ENCODE measurements at regions not wholly inside any gene's neighbourhood (a gene's known extent, or its start where the extent isn't known, plus 50 kb on each side); places are given as distances from the start of the nearest gene placed in this dataset.
"Not testable (repeated sequence)": the region's sequence is repeated elsewhere in the genome, so short reads cannot be mapped to it uniquely, and the experiment has no call there.

GRCh38 chr4:155442267-155443105 lies 65.7 kb upstream of the MAP9 start:
- DNase-seq = no peak

- no peak for DNase-seq
These were observed 64.7 kb upstream of the MAP9 start for GRCh38 chr4:155441475-155441874.

DNA sequence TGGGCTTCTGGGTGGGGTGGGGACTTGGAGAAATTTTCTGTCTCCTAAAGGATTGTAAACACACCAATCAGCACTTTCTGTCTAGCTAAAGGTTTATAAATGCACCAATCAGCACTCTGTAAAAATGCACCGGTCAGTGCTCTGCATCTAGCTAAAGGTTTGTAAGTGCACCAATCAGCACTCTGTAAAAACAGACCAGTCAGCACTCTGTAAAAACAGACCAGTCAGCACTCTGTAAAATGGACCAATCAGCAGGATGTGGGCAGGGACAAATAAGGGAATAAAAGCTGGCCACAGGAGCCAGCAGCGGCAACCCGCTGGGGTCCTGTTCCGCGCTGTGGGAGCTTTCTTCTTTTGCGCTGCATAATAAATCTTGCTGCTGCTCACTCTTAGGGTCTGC lies 63.0 kb upstream of the MAP9 start:
- not testable (repeated sequence) for DNase-seq

GRCh38 chr4:155434904-155435303 lies 58.1 kb upstream of the MAP9 start:
- DNase-seq = no peak

DNA sequence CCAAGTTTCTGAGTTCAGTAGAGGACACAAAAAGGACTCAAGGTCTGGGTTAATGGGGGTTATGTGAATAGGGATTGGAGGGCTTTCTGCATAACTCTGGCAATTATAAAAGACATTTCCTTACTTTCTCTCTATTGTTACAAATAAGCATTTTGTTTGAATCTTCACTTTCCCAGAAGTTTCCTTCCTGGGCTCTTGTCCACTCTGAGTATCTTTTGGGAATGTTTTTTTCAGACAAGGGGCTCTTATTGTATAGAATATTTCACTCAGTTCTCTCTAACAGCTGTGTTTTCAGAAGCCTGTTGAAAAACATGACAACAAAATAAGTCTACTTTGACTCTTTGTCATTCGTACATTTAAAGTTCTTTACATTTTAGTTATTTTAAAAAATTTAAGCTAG lies 57.6 kb upstream of the MAP9 start:
- DNase-seq = no peak

DNA sequence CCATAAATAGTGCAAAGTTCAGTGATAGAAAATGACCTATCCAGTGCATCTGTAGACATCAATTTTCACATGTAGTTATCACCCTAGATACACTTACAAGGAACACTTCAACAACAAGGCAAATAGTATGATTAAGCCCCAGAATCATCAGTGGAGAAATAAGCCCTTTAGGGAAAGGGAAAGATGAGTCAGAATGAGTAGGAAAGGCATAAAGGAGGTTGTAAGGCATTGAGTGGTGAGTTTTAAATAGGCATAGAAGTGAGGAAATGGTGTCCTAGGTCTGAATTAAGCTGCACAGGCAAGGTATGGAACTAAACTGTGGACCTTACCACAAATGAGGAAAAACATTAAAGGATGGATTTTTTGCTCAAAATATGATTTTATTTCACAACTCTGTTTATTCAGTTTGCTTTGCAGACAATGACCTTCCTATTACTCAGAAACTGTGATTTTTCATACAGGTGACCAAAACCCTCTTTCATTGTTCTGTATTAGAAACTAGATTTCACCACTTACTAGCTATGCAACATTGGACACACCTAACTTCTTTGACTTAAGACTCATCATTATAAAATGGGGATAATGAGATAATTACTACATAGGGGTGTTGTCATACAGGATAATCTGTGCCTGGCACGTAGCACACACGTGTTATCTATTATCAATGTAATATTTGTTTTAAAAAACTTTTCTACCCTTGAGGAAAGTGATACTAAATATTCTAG lies 57.0 kb upstream of the MAP9 start:
- DNase-seq = no peak

GRCh38 chr4:155430895-155431795 lies 54.4 kb upstream of the MAP9 start:
- no peak for DNase-seq

DNA sequence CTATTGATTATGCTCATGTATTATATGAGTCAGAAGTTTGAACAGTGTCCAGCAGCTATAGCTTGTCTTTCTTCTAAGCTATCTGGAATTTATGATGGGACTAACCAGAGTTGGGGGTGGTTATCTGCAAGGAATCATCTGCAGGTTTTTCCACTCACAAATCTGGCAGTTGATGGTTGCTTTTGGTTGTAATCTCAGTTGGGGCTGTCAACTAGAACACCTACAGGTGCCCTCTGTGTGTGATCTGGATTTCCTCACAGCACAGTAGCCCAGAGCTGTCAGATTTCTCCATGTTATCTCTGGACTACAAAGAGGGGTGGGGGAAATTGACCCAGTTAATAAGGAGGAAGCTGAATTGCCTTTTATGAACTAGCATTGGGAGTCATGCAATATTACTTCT lies 51.4 kb upstream of the MAP9 start:
- DNase-seq = no peak

GRCh38 chr4:155426953-155427352 lies 50.2 kb upstream of the MAP9 start:
- DNase-seq = no peak

Data from NCI-H1417 treated with DMSO at 0.1 percent for 48 hours (cell line).